Upper lobe of left lung (tissue), 4 donors: ENCODE measurements at regions not wholly inside any gene's neighbourhood (a gene's known extent, or its start where the extent isn't known, plus 50 kb on each side); places are given as distances from the start of the nearest gene placed in this dataset.

Source experiments
- EP300 ChIP-seq, 4 donors: sonication (generic); formaldehyde crosslinking; IDR thresholded peaks; one replicate each; pipeline ENCODE4 v1.5.1; 2017; ENCODE audit warnings: antibody characterized with exemption in 4 of 4, control low read depth in 2 of 4
- POLR2A ChIP-seq, 4 donors: fragments of 450-650 bp; IDR thresholded peaks; one replicate each; pipeline ENCODE4 v1.5.1; 2016 to 2017; ENCODE audit warnings: antibody characterized with exemption in 4 of 4, mild to moderate bottlenecking in 2 of 4
- POLR2AphosphoS5 ChIP-seq, 2 donors: sonication (generic); formaldehyde crosslinking; IDR thresholded peaks; one replicate each; pipeline ENCODE4 v1.5.1; 2017; ENCODE audit warnings: antibody characterized with exemption in 2 of 2
- TF ChIP-seq, protein P1 (sequence below), 6 experiments: fragments of 450-650 bp in 4 of 6; fragments of 200-600 bp in 2 of 6; sonication (generic) in 2 of 6; IDR thresholded peaks; one replicate each; pipeline ENCODE4 v1.5.1; 2016 to 2019; ENCODE audit warnings: antibody characterized with exemption in 6 of 6

DNA sequence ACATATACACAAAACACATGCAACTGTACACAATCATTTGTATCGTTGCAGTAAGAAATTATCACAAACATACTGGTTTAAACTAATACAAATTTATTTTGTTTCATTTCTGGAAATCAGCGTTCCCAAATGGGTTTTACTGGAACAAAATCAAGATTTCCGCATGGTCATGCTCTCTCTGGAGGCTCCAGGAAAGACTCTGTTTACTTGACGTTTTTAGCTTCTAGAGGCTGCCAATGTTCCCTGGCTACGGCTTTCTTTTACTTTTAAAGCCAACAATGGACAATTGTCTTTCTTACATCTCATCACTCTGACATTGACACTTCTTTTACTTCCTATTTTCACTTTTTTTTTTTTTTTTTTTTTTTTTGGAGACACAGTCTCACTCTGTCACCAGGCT is 793.1 kb downstream of the CDH9 start:
- TF ChIP-seq POLR2A (IDR thresholded peaks at IDR 0.05) (no peak), POLR2AphosphoS5 (IDR thresholded peaks at IDR 0.05) (no peak), EP300 (IDR thresholded peaks at IDR 0.05) (no peak)
- TF ChIP-seq, protein P1, sequence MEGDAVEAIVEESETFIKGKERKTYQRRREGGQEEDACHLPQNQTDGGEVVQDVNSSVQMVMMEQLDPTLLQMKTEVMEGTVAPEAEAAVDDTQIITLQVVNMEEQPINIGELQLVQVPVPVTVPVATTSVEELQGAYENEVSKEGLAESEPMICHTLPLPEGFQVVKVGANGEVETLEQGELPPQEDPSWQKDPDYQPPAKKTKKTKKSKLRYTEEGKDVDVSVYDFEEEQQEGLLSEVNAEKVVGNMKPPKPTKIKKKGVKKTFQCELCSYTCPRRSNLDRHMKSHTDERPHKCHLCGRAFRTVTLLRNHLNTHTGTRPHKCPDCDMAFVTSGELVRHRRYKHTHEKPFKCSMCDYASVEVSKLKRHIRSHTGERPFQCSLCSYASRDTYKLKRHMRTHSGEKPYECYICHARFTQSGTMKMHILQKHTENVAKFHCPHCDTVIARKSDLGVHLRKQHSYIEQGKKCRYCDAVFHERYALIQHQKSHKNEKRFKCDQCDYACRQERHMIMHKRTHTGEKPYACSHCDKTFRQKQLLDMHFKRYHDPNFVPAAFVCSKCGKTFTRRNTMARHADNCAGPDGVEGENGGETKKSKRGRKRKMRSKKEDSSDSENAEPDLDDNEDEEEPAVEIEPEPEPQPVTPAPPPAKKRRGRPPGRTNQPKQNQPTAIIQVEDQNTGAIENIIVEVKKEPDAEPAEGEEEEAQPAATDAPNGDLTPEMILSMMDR (IDR thresholded peaks at IDR 0.05), result no peak
